SK-N-SH (cell line): ENCODE measurements at regions not wholly inside any gene's neighbourhood (a gene's known extent, or its start where the extent isn't known, plus 50 kb on each side); places are given as distances from the start of the nearest gene placed in this dataset.

ENCODE experiments used
- CTCF ChIA-PET: fragments of 300-600, 350-600 bp; formaldehyde crosslinking; extraction: SDS; loops from one replicate; lab custom pipeline; 2021; lab: Yijun Ruan, JAX
- POLR2A ChIA-PET: fragments of 350-600 bp; sonication (Branson Sonifier 250); formaldehyde crosslinking; extraction: SDS; loops from one replicate; lab custom pipeline; 2020; ENCODE audit warnings: antibody characterized with exemption, inconsistent platforms; lab: Yijun Ruan, JAX
- DNase-seq: peaks from one replicate; pipeline ENCODE4 v3.0.0; 2012
- H2AFZ ChIP-seq: fragments of 200-600 bp; sonication (generic); 2 replicates; pipeline ENCODE4 v1.8.1; 2016; ENCODE audit warnings: antibody characterized with exemption, mild to moderate bottlenecking, low read depth
- H3F3A ChIP-seq: fragments of 200-600 bp; sonication (generic); replicated peaks from 2 replicates; pipeline ENCODE3; 2016; ENCODE audit warnings: antibody characterized with exemption, mild to moderate bottlenecking; ENCODE audit not compliant: insufficient read depth
- H3K27ac ChIP-seq, 2 experiments: fragments of 200-500 bp in 1 of 2; fragments of 200-600 bp in 1 of 2; sonication (Bioruptor generic) in 1 of 2; sonication (generic), shearing (Covaris generic) in 1 of 2; 2 replicates each; pipeline versions ENCODE4 v1.5.1 to v1.6.1; 2014 to 2016; ENCODE audit warnings: low read depth in 2 of 2, inconsistent platforms in 1 of 2, low read length in 1 of 2, mild to moderate bottlenecking in 1 of 2, mixed read lengths in 1 of 2
- H3K27me3 ChIP-seq: fragments of 200-600 bp; sonication (generic), shearing (Covaris generic); 2 replicates; pipeline ENCODE4 v1.6.1; 2016; ENCODE audit warnings: mixed run types; ENCODE audit not compliant: insufficient read depth
- H3K36me3 ChIP-seq, 2 experiments: fragments of 200-500 bp in 1 of 2; fragments of 200-600 bp in 1 of 2; sonication (Bioruptor generic) in 1 of 2; sonication (generic) in 1 of 2; replicated peaks in 1 of 2; 2 replicates each; pipeline versions ENCODE3 to v1.5.1; 2014 to 2016; ENCODE audit warnings: low read length in 1 of 2, mild to moderate bottlenecking in 1 of 2; ENCODE audit not compliant: insufficient read depth in 2 of 2, control insufficient read depth in 1 of 2
- H3K4me1 ChIP-seq, 2 experiments: fragments of 200-500 bp in 1 of 2; fragments of 200-600 bp in 1 of 2; sonication (Bioruptor generic) in 1 of 2; sonication (generic), shearing (Covaris generic) in 1 of 2; 2 replicates each; pipeline versions ENCODE4 v1.5.1 to v1.6.1; 2014 to 2016; ENCODE audit warnings: low read depth in 1 of 2, low read length in 1 of 2, mixed run types in 1 of 2; ENCODE audit not compliant: insufficient read depth in 2 of 2, control insufficient read depth in 1 of 2
- H3K4me2 ChIP-seq: fragments of 200-600 bp; sonication (generic), shearing (Covaris generic); 2 replicates; pipeline ENCODE4 v1.6.1; 2017; ENCODE audit warnings: mixed run types
- H3K4me3 ChIP-seq, 2 experiments: fragments of 200-500 bp in 1 of 2; fragments of 200-600 bp in 1 of 2; sonication (Bioruptor generic) in 1 of 2; sonication (generic), shearing (Covaris generic) in 1 of 2; 2 replicates each; pipeline versions ENCODE4 v1.5.1 to v1.8.1; 2014 to 2016; ENCODE audit warnings: low read depth in 2 of 2, inconsistent platforms in 1 of 2, low read length in 1 of 2, mild to moderate bottlenecking in 1 of 2, mixed read lengths in 1 of 2, moderate library complexity in 1 of 2
- H3K79me2 ChIP-seq: fragments of 200-600 bp; sonication (generic); 2 replicates; pipeline ENCODE4 v1.8.1; 2017; ENCODE audit warnings: mild to moderate bottlenecking; ENCODE audit not compliant: insufficient read depth
- H3K9ac ChIP-seq: fragments of 200-600 bp; sonication (generic); 2 replicates; pipeline ENCODE4 v1.6.1; 2017; ENCODE audit warnings: mixed run types
- H3K9me2 ChIP-seq: fragments of 200-600 bp; sonication (generic); 2 replicates; pipeline ENCODE4 v1.6.1; 2017; ENCODE audit warnings: mixed run types
- H3K9me3 ChIP-seq: fragments of 200-600 bp; sonication (generic); 2 replicates; pipeline ENCODE4 v1.6.1; 2017; ENCODE audit warnings: mixed run types, mild to moderate bottlenecking, moderate library complexity
- H4K20me1 ChIP-seq: fragments of 200-600 bp; sonication (generic); 2 replicates; pipeline ENCODE4 v1.6.1; 2017; ENCODE audit warnings: mild to moderate bottlenecking, mixed run types; ENCODE audit not compliant: insufficient read depth
- CHD2 ChIP-seq: fragments of 150-350 bp; IDR thresholded peaks from 2 replicates; pipeline ENCODE4 v1.6.1; 2018; ENCODE audit warnings: low read length; ENCODE audit not compliant: partially characterized antibody
- ELF1 ChIP-seq: IDR thresholded peaks from 2 replicates; pipeline ENCODE4 v1.4.0; 2012
- EP300 ChIP-seq, 2 experiments: IDR thresholded peaks; 2 replicates each; pipeline versions ENCODE4 v1.4.0 to v1.6.1; 2012; ENCODE audit warnings: borderline replicate concordance in 1 of 2, low read depth in 1 of 2, low read length in 1 of 2
- FOXM1 ChIP-seq: IDR thresholded peaks from 2 replicates; pipeline ENCODE4 v1.4.0; 2012; ENCODE audit warnings: low read depth, mild to moderate bottlenecking
- GABPA ChIP-seq: IDR thresholded peaks from 2 replicates; pipeline ENCODE4 v1.4.0; 2012; ENCODE audit warnings: low read depth, mild to moderate bottlenecking
- GATA2 ChIP-seq: sonication (generic); formaldehyde crosslinking; IDR thresholded peaks from 2 replicates; pipeline ENCODE4 v1.5.0; 2020; ENCODE audit warnings: mild to moderate bottlenecking, missing genetic modification reagents
- MAX ChIP-seq: IDR thresholded peaks from 2 replicates; pipeline ENCODE4 v1.4.0; 2012; ENCODE audit warnings: low read depth
- NFIC ChIP-seq: IDR thresholded peaks from 2 replicates; pipeline ENCODE4 v1.4.0; 2012; ENCODE audit warnings: borderline replicate concordance
- NRF1 ChIP-seq: IDR thresholded peaks from 2 replicates; pipeline ENCODE4 v1.6.1; 2012; ENCODE audit warnings: low read depth, mild to moderate bottlenecking, low read length
- POLR2AphosphoS5 ChIP-seq: IDR thresholded peaks from 2 replicates; pipeline ENCODE4 v1.6.1; 2012; ENCODE audit warnings: low read depth, low read length
- RCOR1 ChIP-seq: fragments of 150-350 bp; IDR thresholded peaks from 2 replicates; pipeline ENCODE4 v1.6.1; 2017; ENCODE audit warnings: antibody characterized with exemption, low read length
- RXRA ChIP-seq: IDR thresholded peaks from 2 replicates; pipeline ENCODE4 v1.4.0; 2012; ENCODE audit warnings: low read depth, mild to moderate bottlenecking, borderline replicate concordance
- SMC3 ChIP-seq: IDR thresholded peaks from 2 replicates; pipeline ENCODE4 v1.6.1; 2012; ENCODE audit warnings: low read depth, low read length, improper control_type of control experiment
- TAF1 ChIP-seq: IDR thresholded peaks from 2 replicates; pipeline ENCODE4 v1.6.1; 2012; ENCODE audit warnings: low read depth, mild to moderate bottlenecking, low read length, moderate library complexity, borderline replicate concordance
- USF1 ChIP-seq: IDR thresholded peaks from 2 replicates; pipeline ENCODE4 v1.4.0; 2012; ENCODE audit warnings: low read depth, borderline replicate concordance
- YY1 ChIP-seq: IDR thresholded peaks from 2 replicates; pipeline ENCODE4 v1.4.0; 2012; ENCODE audit warnings: low read depth, mild to moderate bottlenecking
- WGBS: methylation state at CpG from one replicate; pipeline ENCODE4 v1.1.6; 2017; ENCODE audit warnings: low lambda C conversion rate; 5-methylcytosine and 5-hydroxymethylcytosine counted together
- TF ChIP-seq, protein P1 (sequence below): fragments of 200-600 bp; sonication (generic); IDR thresholded peaks from 2 replicates; pipeline ENCODE4 v1.6.1; 2017; ENCODE audit warnings: antibody characterized with exemption, mild to moderate bottlenecking, moderate library complexity

DNA sequence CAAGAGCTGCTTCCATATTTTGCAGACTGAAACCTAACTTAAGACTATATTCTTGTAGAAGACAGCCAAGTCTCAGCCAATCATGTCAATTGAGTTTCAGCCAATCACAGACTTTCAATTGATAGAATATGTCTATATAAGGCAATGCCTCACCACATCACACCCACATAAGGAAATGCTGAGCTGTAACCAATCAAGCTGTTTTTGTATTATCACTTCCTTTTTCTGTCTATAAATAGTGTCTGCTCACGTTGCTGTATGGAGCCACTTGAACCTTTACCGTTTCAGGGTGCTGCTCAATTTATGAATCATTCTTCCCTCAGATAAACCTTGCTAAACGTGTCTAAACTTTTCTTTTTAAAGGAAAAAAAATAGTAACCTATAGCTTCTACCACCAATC, 1554.4 kb upstream of the LRRTM1 start:
- WGBS: 1% methylated on average over 3 of the region's 3 CpGs
- Histone ChIP-seq H3K4me1 (no peaks in the 10 kb centered on the region), H3K9me3 (no peaks in the 10 kb centered on the region), H3K9me2 (no peaks in the 10 kb centered on the region), H3K36me3 (no peaks in the 10 kb centered on the region), H3K4me3 (no peak overlapping the region), H3K4me2 (no peak overlapping the region), H4K20me1 (no peaks in the 10 kb centered on the region), H3F3A (no peaks in the 10 kb centered on the region), H3K79me2 (no peaks in the 10 kb centered on the region), H3K27ac (no peak overlapping the region), H3K27me3 (no peaks in the 10 kb centered on the region), H2AFZ (no peak overlapping the region), H3K9ac (no peak overlapping the region)
- ChIA-PET POLR2A (no interaction called here), CTCF (interaction anchor here (0.5 to 0.9 kb wide), 2 partner anchors 18 to 158 kb away, joined by 3 read pairs; no protein-coding TSS in a partner anchor)
- TF ChIP-seq GATA2 (CRISPR knock-in tag): no peak
- no peak for TF ChIP-seq TAF1
- no peak for TF ChIP-seq CHD2
- TF ChIP-seq, protein P1, sequence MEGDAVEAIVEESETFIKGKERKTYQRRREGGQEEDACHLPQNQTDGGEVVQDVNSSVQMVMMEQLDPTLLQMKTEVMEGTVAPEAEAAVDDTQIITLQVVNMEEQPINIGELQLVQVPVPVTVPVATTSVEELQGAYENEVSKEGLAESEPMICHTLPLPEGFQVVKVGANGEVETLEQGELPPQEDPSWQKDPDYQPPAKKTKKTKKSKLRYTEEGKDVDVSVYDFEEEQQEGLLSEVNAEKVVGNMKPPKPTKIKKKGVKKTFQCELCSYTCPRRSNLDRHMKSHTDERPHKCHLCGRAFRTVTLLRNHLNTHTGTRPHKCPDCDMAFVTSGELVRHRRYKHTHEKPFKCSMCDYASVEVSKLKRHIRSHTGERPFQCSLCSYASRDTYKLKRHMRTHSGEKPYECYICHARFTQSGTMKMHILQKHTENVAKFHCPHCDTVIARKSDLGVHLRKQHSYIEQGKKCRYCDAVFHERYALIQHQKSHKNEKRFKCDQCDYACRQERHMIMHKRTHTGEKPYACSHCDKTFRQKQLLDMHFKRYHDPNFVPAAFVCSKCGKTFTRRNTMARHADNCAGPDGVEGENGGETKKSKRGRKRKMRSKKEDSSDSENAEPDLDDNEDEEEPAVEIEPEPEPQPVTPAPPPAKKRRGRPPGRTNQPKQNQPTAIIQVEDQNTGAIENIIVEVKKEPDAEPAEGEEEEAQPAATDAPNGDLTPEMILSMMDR: no peak
- TF ChIP-seq NRF1: no peak
- no peak for TF ChIP-seq POLR2AphosphoS5
- DNase-seq: no peak

DNA sequence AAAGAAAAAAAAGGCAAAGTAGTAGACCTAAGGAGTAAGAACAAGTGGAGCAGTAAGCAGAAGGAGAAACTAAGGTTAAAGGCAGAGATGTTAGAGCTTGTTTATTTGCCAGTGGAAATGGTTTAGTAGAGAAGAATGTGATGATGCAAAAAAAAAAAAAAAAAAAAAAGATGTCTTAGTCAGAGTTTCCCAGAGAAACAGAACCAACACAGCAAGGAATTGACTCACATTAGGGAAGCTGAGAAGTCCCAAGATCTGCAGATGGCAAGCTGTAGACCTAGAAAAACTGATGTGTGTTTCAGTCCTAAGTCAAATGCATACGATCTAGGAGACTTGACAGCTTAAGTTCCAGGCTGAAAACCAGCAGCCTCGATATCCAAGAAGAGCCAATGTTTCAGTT, 1548.8 kb upstream of the LRRTM1 start:
- CTCF ChIA-PET: no interaction called here
- no peaks in the 10 kb centered on the region for H3K4me1 ChIP-seq
- no peaks in the 10 kb centered on the region for H3K27me3 ChIP-seq
- H2AFZ ChIP-seq: no peak overlapping the region
- H3K9me2 ChIP-seq: no peaks in the 10 kb centered on the region; the same call in 1 of the 2 replicates
- DNase-seq: no peak
- no peaks in the 10 kb centered on the region for H3K79me2 ChIP-seq
- no peak for TF ChIP-seq NFIC
- TF ChIP-seq USF1: no peak
- no peak for TF ChIP-seq POLR2AphosphoS5
- H3K9ac ChIP-seq: no peak overlapping the region
- H3K36me3 ChIP-seq: no peaks in the 10 kb centered on the region
- POLR2A ChIA-PET: no interaction called here
- H3K27ac ChIP-seq: no peak overlapping the region
- 0% methylated on average over 2 of the region's 2 CpGs for whole genome bisulfite sequencing
- H3F3A ChIP-seq: no peaks in the 10 kb centered on the region
- no peak overlapping the region for H3K4me2 ChIP-seq
- no peaks in the 10 kb centered on the region for H4K20me1 ChIP-seq
- no peaks in the 10 kb centered on the region for H3K9me3 ChIP-seq
- no peak overlapping the region for H3K4me3 ChIP-seq

DNA sequence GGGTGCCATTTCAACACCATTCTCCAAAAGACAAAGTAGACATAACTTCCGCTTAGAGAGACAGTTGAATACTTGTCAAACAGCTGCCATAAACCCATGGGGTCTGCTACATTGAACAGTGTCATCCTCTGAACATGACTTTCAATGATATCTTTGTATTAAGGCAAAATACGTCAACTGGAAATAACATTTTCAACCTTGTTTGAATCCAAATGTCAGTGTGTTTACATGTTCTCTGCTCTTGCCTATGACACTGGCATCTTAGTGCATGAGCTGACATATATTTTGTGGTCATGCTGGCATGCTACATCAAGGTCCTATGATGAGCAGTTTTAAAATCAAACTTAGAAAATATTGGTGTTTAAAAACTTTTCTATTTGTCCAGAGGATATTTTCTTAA, 1548.1 kb upstream of the LRRTM1 start:
- no peaks in the 10 kb centered on the region for H3K4me1 ChIP-seq
- no peaks in the 10 kb centered on the region for H4K20me1 ChIP-seq
- H3K9me2 ChIP-seq: no peaks in the 10 kb centered on the region; the same call in 1 of the 2 replicates
- no peaks in the 10 kb centered on the region for H3F3A ChIP-seq
- H2AFZ ChIP-seq: no peak overlapping the region
- POLR2A ChIA-PET: no interaction called here
- H3K36me3 ChIP-seq: no peaks in the 10 kb centered on the region
- no peak overlapping the region for H3K4me3 ChIP-seq
- H3K9me3 ChIP-seq: no peaks in the 10 kb centered on the region
- no peak overlapping the region for H3K27ac ChIP-seq
- no peaks in the 10 kb centered on the region for H3K79me2 ChIP-seq
- H3K4me2 ChIP-seq: no peak overlapping the region
- CTCF ChIA-PET: no interaction called here
- 18% methylated on average over 2 of the region's 2 CpGs for WGBS
- H3K9ac ChIP-seq: no peak overlapping the region
- no peak for DNase-seq
- no peaks in the 10 kb centered on the region for H3K27me3 ChIP-seq
- no peak for TF ChIP-seq USF1
- no peak for TF ChIP-seq ELF1
- no peak for TF ChIP-seq RCOR1
- no peak for TF ChIP-seq SMC3
- no peak for TF ChIP-seq POLR2AphosphoS5
- no peak for TF ChIP-seq EP300 (IDR thresholded peaks at IDR 0.05; ENCODE audit: borderline replicate concordance in 1 of 2, low read depth in 1 of 2, low read length in 1 of 2)
- TF ChIP-seq YY1: no peak
- no peak for TF ChIP-seq MAX
- TF ChIP-seq, protein P1: no peak
- no peak for TF ChIP-seq FOXM1
- TF ChIP-seq GATA2 (CRISPR knock-in tag): no peak
- no peak for TF ChIP-seq CHD2
- no peak for TF ChIP-seq RXRA
- TF ChIP-seq GABPA: no peak
- TF ChIP-seq TAF1: no peak
